Vagina (tissue), 2 donors: ENCODE measurements at regions not wholly inside any gene's neighbourhood (a gene's known extent, or its start where the extent isn't known, plus 50 kb on each side); places are given as distances from the start of the nearest gene placed in this dataset.

Experiments used
- POLR2AphosphoS5 ChIP-seq, 2 donors: sonication (generic); formaldehyde crosslinking; IDR thresholded peaks; one replicate each; pipeline ENCODE4 v1.9.0; 2017; ENCODE audit warnings: antibody characterized with exemption in 2 of 2, mild to moderate bottlenecking in 2 of 2, low read depth in 1 of 2; ENCODE audit not compliant: insufficient read depth in 1 of 2
- TF ChIP-seq, protein P1 (sequence below), 3 experiments: fragments of 450-650 bp in 2 of 3; fragments of 200-600 bp in 1 of 3; sonication (generic) in 1 of 3; IDR thresholded peaks; one replicate each; pipeline ENCODE4 v1.5.1; 2017 to 2019; ENCODE audit warnings: antibody characterized with exemption in 3 of 3, mild to moderate bottlenecking in 2 of 3, moderate library complexity in 2 of 3

DNA sequence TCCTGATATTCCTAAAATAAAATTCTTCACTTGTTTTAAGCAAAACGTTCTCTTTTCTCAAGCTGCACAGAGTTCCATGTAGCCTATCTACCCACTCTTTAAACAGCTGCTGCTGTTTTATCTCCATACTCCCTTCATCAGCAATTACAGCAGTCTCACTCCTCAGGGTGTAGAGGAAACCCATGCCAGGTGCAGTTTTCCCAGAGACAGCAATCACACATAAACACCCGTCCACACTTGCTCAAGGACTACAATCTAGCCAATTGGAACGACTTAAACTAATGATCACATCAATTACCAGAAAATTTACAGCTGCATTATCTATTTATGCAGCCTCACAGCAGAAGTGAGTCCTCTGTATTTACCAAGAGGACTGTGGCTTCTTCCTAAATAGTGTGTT is 141.7 kb downstream of the HTR1A start:
- TF ChIP-seq POLR2AphosphoS5 (IDR thresholded peaks at IDR 0.05; ENCODE audit: insufficient read depth in 1 of 2, low read depth in 1 of 2), result no peak
- TF ChIP-seq, protein P1, sequence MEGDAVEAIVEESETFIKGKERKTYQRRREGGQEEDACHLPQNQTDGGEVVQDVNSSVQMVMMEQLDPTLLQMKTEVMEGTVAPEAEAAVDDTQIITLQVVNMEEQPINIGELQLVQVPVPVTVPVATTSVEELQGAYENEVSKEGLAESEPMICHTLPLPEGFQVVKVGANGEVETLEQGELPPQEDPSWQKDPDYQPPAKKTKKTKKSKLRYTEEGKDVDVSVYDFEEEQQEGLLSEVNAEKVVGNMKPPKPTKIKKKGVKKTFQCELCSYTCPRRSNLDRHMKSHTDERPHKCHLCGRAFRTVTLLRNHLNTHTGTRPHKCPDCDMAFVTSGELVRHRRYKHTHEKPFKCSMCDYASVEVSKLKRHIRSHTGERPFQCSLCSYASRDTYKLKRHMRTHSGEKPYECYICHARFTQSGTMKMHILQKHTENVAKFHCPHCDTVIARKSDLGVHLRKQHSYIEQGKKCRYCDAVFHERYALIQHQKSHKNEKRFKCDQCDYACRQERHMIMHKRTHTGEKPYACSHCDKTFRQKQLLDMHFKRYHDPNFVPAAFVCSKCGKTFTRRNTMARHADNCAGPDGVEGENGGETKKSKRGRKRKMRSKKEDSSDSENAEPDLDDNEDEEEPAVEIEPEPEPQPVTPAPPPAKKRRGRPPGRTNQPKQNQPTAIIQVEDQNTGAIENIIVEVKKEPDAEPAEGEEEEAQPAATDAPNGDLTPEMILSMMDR (IDR thresholded peaks at IDR 0.05), result no peak
